ENCODE measurements at regions not wholly inside any gene's neighbourhood (a gene's known extent, or its start where the extent isn't known, plus 50 kb on each side); places are given as distances from the start of the nearest gene placed in this dataset.

- Mint-ChIP-seq H3K4me1 (ENCODE audit: unreplicated experiment) (peaks cover 2% of the 10 kb centered on the region), H3K36me3 (ENCODE audit: unreplicated experiment) (no peaks in the 10 kb centered on the region), H3K27ac (ENCODE audit: unreplicated experiment) (no peak overlapping the region), H3K9me3 (ENCODE audit: unreplicated experiment) (no peaks in the 10 kb centered on the region), H3K27me3 (ENCODE audit: unreplicated experiment) (no peaks in the 10 kb centered on the region), H3K4me3 (ENCODE audit: unreplicated experiment) (no peak overlapping the region)
- TF ChIP-seq, protein P1, sequence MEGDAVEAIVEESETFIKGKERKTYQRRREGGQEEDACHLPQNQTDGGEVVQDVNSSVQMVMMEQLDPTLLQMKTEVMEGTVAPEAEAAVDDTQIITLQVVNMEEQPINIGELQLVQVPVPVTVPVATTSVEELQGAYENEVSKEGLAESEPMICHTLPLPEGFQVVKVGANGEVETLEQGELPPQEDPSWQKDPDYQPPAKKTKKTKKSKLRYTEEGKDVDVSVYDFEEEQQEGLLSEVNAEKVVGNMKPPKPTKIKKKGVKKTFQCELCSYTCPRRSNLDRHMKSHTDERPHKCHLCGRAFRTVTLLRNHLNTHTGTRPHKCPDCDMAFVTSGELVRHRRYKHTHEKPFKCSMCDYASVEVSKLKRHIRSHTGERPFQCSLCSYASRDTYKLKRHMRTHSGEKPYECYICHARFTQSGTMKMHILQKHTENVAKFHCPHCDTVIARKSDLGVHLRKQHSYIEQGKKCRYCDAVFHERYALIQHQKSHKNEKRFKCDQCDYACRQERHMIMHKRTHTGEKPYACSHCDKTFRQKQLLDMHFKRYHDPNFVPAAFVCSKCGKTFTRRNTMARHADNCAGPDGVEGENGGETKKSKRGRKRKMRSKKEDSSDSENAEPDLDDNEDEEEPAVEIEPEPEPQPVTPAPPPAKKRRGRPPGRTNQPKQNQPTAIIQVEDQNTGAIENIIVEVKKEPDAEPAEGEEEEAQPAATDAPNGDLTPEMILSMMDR (IDR thresholded peaks at IDR 0.05): no peak
- no peak for DNase-seq (ENCODE audit: extremely low spot score, unreplicated experiment)
Observed at GRCh38 chr3:83354205-83354604, 1592.8 kb upstream of the GBE1 start.

GRCh38 chr3:83393276-83393675, 1565.5 kb upstream of the CADM2 start:
- H3K27me3 Mint-ChIP-seq (ENCODE audit: unreplicated experiment): no peaks in the 10 kb centered on the region
- no peak overlapping the region for H3K27ac Mint-ChIP-seq (ENCODE audit: unreplicated experiment)
- H3K4me3 Mint-ChIP-seq (ENCODE audit: unreplicated experiment): no peak overlapping the region
- peaks cover 7% of the 10 kb centered on the region for H3K4me1 Mint-ChIP-seq (ENCODE audit: unreplicated experiment)
- H3K9me3 Mint-ChIP-seq (ENCODE audit: unreplicated experiment): peaks cover 7% of the 10 kb centered on the region
- no peaks in the 10 kb centered on the region for H3K36me3 Mint-ChIP-seq (ENCODE audit: unreplicated experiment)
- no peak for DNase-seq (ENCODE audit: extremely low spot score, unreplicated experiment)
- TF ChIP-seq, protein P1 (IDR thresholded peaks at IDR 0.05): no peak

GRCh38 chr3:83403927-83404326, 1554.9 kb upstream of the CADM2 start:
- Mint-ChIP-seq H3K36me3 (ENCODE audit: unreplicated experiment) (no peaks in the 10 kb centered on the region), H3K4me1 (ENCODE audit: unreplicated experiment) (no peaks in the 10 kb centered on the region), H3K27me3 (ENCODE audit: unreplicated experiment) (no peaks in the 10 kb centered on the region), H3K4me3 (ENCODE audit: unreplicated experiment) (no peak overlapping the region), H3K27ac (ENCODE audit: unreplicated experiment) (no peak overlapping the region), H3K9me3 (ENCODE audit: unreplicated experiment) (no peaks in the 10 kb centered on the region)
- DNase-seq (ENCODE audit: extremely low spot score, unreplicated experiment): no peak
- TF ChIP-seq, protein P1 (IDR thresholded peaks at IDR 0.05): no peak

DNA sequence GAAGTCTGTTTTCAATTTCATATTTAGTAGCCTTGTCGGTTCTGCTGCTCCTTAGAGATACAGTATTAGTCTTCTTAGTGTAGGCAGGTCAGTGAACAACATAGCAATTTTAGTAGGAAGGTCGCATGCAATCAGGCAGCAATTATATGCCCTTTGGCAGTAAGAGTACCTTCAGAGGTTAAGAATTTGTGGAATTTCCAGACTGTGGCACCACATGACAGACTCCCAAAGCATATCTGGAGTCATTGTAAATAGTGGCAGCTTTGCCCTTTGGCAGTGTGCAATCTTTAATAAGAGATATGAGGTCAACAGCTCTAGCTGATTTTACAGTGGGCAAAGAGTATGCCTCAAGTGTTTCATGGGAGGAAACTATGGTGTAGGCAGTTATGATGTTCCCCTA, 1532.5 kb upstream of the CADM2 start:
- H3K36me3 Mint-ChIP-seq (ENCODE audit: unreplicated experiment): no peaks in the 10 kb centered on the region
- peaks cover 6% of the 10 kb centered on the region for H3K4me1 Mint-ChIP-seq (ENCODE audit: unreplicated experiment)
- no peak overlapping the region for H3K4me3 Mint-ChIP-seq (ENCODE audit: unreplicated experiment)
- no peak overlapping the region for H3K27ac Mint-ChIP-seq (ENCODE audit: unreplicated experiment)
- no peak for DNase-seq (ENCODE audit: extremely low spot score, unreplicated experiment)
- no peaks in the 10 kb centered on the region for H3K9me3 Mint-ChIP-seq (ENCODE audit: unreplicated experiment)
- no peaks in the 10 kb centered on the region for H3K27me3 Mint-ChIP-seq (ENCODE audit: unreplicated experiment)
- TF ChIP-seq, protein P1 (IDR thresholded peaks at IDR 0.05): no peak

- TF ChIP-seq, protein P1 (IDR thresholded peaks at IDR 0.05): no peak
- Mint-ChIP-seq H3K4me1 (ENCODE audit: unreplicated experiment) (peaks cover 37% of the 10 kb centered on the region), H3K36me3 (ENCODE audit: unreplicated experiment) (no peaks in the 10 kb centered on the region), H3K27ac (ENCODE audit: unreplicated experiment) (peak overlapping the region; percentile 81), H3K27me3 (ENCODE audit: unreplicated experiment) (no peaks in the 10 kb centered on the region), H3K4me3 (ENCODE audit: unreplicated experiment) (peak overlapping the region; percentile 41), H3K9me3 (ENCODE audit: unreplicated experiment) (no peaks in the 10 kb centered on the region)
- no peak for DNase-seq (ENCODE audit: extremely low spot score, unreplicated experiment)
Observed at GRCh38 chr3:83434880-83435587, 1523.8 kb upstream of the CADM2 start.
